Neural cell (in vitro differentiated cells): ENCODE measurements at regions not wholly inside any gene's neighbourhood (a gene's known extent, or its start where the extent isn't known, plus 50 kb on each side); places are given as distances from the start of the nearest gene placed in this dataset.

Experiments
- CTCF ChIP-seq: fragments of 450-650 bp; IDR thresholded peaks from 2 replicates; pipeline ENCODE4 v1.5.1; 2014; ENCODE audit warnings: antibody characterized with exemption, mild to moderate bottlenecking, moderate library complexity; ENCODE audit not compliant: poor library complexity, severe bottlenecking
- EP300 ChIP-seq: fragments of 450-650 bp; conservative IDR thresholded peaks from 2 replicates; pipeline ENCODE4 v1.6.1; 2014; ENCODE audit warnings: antibody characterized with exemption, mild to moderate bottlenecking, moderate library complexity; ENCODE audit not compliant: poor library complexity, severe bottlenecking
- EZH2 ChIP-seq: fragments of 200-600, 300-800 bp; shearing (Covaris generic), sonication (generic); IDR thresholded peaks from 2 replicates; pipeline ENCODE4 v1.6.1; 2014; ENCODE audit warnings: antibody characterized with exemption, low read length, borderline replicate concordance, mild to moderate bottlenecking; ENCODE audit not compliant: insufficient read depth, poor library complexity, severe bottlenecking
- MXI1 ChIP-seq: fragments of 450-650 bp; conservative IDR thresholded peaks from 2 replicates; pipeline ENCODE4 v1.6.1; 2014; ENCODE audit warnings: antibody characterized with exemption, mild to moderate bottlenecking; ENCODE audit not compliant: poor library complexity, severe bottlenecking
- POLR2AphosphoS5 ChIP-seq: IDR thresholded peaks from 2 replicates; pipeline ENCODE4 v1.6.1; 2012
- RAD21 ChIP-seq: fragments of 450-650 bp; conservative IDR thresholded peaks from 2 replicates; pipeline ENCODE4 v1.6.1; 2014; ENCODE audit warnings: antibody characterized with exemption, mild to moderate bottlenecking, moderate library complexity
- REST ChIP-seq: IDR thresholded peaks from 2 replicates; pipeline ENCODE4 v1.6.1; 2012; ENCODE audit warnings: borderline replicate concordance
- SMC3 ChIP-seq: fragments of 450-650 bp; conservative IDR thresholded peaks from 2 replicates; pipeline ENCODE4 v1.6.1; 2014; ENCODE audit warnings: antibody characterized with exemption, mild to moderate bottlenecking, moderate library complexity; ENCODE audit not compliant: poor library complexity
- TAF1 ChIP-seq: IDR thresholded peaks from 2 replicates; pipeline ENCODE4 v1.6.1; 2012; ENCODE audit warnings: low read depth

- TF ChIP-seq REST = no peak
- no peak for TF ChIP-seq EZH2
- no peak for TF ChIP-seq POLR2AphosphoS5
- TF ChIP-seq CTCF = no peak
- TF ChIP-seq SMC3 = no peak
- no peak for TF ChIP-seq TAF1
- no peak for TF ChIP-seq EP300
- no peak for TF ChIP-seq RAD21
- TF ChIP-seq MXI1 = no peak
Observed at GRCh38 chr21:27033471-27033870, 66.6 kb upstream of the ADAMTS5 start.
